ENCODE measurements at regions not wholly inside any gene's neighbourhood (a gene's known extent, or its start where the extent isn't known, plus 50 kb on each side); places are given as distances from the start of the nearest gene placed in this dataset.

DNA sequence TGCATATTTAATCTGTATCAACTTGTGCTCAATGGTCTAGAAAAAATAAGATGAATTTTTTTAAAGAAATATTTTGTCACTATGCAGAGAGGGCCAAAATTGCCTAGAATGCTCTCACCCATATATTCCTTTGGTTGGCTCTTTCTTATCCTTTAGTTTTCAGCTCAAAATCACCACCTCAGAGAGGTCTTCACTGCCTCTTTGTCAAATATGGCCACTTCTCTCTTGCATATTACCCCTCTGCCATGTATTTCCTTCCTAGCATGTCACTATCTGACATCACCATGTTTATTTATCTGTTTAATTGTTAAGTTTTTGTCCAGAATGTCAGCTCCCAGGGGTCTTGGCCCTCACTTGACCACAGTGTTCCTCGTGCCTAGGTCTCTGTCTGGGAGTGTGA, 535.2 kb upstream of the CDH2 start:
- no peak for DNase-seq (ENCODE audit: low spot score)

DNA sequence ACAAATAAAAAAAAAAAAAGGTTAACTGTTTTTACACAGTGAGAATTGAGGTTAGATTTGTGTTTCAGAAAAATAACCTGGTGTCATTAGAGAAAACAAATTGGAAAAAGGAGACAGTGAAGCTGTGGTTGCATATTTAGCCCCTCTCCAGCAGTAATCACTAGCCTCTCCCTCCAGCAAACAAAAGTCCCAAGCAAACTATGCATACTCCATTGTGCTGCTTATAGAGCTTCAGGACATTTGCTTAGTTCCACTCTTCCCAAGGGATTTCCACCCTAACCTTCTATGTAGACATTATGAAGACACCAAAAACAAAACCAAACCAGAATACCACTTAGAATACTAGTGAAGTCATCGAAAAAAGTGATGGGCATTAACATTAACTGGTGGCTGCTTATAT, 534.2 kb upstream of the CDH2 start:
- DNase-seq (ENCODE audit: low spot score), result no peak

DNA sequence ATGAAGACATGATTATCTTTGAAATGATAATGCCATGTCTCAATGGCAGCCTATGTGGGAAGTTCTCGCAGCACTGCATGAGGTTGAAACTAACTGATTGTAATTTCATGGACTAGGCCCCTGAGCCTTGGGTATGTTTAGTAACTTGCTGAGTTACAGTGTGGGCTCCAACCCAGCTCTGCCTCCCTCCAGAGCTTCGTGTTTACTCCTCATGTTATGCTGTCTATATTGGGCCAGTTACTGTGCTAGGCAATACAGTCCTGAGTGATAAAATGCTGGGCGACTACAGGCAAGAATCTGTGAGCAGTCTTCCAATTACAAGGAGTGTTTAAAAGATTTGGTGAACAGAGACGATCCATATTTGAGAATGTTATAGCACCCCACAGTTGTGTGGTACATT, 530.1 kb upstream of the CDH2 start:
- DNase-seq (ENCODE audit: low spot score), result no peak

DNA sequence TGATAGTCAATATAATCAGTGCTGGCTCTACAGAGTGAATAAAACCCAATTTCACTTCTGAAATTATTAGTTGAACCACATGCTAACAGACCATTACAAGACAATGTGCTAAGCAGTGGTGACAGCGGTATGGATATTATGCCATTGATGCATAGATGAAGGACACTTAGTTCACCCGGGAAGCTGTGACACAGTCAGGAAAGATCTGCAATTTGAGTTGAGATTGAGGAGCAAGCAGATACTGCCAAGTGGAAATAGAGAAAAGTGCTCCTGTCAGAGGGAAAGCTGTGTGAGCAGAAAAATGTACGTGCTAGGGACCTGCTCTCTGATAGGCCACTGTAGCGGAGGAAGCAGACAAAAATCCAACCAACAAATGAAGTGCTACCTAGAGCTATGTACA, 529.5 kb upstream of the CDH2 start:
- DNase-seq (ENCODE audit: low spot score), result no peak

DNA sequence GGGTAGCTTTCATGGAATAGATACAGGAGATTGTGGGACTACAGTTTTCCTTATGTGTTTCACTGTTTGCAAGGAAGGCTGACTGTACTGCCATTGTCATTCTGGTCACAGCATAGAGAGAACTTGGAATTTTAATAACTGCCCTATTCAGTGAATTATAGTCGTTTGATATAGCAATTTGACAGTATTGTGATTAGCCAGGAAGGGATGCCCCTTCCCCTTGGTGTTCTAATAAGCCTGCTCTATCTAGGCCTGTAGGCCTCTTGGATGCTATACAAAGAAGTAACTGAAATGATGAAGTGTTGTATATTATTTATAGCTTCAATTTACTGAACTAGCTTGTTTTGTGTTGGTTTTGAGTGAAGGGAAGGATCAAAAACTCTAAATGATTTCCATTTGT, 528.6 kb upstream of the CDH2 start:
- DNase-seq (ENCODE audit: low spot score), result no peak

DNA sequence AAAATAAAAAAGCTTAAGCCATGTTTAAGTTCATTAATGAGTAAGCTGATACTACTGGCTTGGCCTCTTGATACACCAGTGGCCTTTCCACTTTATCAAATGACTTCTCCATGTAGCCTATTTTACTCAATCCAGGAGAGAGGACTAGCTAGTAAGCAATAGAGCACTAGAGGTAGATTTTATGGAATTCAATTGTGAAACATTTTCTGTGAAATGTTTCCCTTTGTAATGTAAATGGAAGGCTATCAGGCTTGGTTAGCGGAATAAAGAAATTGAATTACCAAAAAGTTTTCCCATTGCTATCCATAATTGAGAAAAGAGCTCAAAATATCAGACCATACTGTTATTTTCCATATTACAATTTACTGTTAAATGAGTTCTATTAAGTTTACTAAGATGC, 515.4 kb upstream of the CDH2 start:
- DNase-seq (ENCODE audit: low spot score), result no peak

DNA sequence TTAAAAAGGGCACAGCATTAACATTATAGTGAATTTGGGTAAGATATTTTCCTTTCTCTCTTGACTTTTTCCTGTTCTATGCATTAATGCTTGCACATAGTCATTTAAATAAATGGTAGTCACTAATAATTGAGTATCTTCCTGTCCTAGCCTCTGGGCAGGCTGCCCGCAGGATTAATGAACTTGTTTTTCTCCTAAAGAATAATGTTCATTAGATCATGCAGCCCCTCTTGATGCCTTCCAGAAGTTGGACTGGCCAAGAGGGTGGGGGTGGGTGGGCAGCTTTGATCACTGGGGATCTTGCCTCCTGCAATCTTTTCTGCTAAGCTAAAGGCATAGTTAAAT, 514.5 kb upstream of the CDH2 start:
- no peak for DNase-seq (ENCODE audit: low spot score)

DNA sequence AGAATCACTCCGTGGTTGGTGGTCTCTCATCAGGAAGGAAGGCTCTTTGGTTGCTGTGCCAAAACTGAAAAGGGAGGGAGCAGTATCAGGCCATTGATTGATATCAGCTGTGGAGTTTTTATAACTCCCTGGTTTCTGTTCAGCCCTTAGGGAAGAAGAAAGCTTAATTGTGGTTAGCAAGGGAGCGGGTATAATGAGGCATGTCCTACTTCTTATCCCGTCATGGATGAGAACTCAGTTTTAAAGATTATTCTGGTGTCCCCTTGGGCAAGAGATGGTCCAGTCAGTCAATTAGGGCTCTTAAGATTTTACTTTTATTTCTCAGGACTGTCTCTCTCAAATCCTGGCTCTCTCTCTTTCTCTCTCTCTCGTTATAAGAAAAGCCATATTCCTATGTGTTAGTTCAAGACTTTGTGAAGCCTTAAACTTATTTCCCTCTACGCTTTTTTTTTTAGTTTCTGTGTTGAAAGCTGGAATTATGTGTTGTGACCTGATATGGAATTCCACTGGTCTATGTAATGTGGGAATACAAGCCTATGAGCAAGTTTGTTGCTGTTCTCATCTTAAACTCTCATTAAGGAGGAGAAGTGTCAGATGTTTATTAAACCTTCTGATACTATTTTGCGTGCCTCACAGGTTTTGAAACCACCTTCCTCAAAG, 514.0 kb upstream of the CDH2 start:
- DNase-seq (ENCODE audit: low spot score), result no peak

DNA sequence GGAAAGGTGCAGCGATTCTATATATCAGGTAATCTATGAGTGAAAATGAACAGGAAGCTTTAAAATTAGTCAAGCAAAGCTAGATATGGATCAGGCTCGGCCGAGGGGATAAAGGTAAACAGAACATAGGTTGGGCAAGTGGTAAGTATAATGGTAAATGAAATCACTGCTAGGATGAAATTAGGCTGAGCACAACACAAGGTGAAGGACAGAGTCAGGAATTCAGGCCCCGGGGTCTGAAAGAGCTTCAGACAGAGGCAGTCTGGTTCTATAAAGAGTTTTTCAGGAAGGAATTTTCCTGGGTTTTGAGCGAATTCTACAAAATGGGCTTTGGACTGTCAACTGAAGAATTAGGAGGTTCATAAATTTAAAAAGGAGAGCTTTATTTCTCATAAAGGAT, 513.2 kb upstream of the CDH2 start:
- DNase-seq (ENCODE audit: low spot score), result no peak

DNA sequence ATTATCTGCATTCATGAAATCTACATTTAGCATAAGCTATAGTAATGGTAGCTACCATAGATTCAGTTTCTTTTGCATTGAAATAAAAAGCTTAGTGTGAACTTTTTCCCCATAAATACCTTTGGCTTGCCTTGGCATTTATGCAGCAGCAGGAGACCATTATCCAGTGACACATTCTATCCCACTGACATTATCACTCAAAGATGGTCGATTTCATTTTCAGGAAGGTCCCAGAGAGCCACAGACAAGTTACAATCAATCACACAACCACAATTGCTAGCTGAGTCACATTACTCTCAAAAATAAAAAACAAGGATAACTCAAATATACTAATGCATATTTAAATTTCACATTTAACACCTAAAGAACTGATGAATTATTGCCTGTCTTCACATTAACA, 512.7 kb upstream of the CDH2 start:
- no peak for DNase-seq (ENCODE audit: low spot score)

DNA sequence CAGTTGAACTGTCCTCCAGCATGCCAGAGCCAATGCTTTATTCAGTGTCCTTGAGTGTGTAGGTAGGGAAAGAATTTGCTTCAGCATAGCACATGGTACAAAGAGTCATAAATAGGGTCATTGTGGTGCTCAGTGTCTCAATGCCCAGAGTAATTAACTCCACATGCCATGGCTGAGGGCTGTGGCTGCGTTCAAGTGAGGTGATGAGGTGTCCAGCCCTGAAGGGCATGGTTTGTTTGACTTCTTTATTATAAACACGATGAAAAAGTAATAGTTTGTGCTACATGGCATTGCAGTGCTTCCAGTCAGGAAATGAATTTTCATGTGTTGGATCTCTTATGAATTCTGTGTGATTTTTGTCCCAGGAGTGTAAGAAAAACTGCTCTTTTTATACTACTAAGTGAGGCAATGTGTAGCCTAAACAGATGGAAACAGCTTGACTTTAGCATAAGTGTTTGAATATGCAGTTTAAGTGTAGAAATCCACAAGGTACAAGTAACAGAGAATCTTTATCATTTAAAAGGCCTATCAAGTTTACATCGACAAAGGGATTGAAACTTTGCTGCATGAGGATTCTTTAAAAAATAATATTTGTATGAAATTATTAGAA, 507.9 kb upstream of the CDH2 start:
- DNase-seq (ENCODE audit: low spot score), result no peak

DNA sequence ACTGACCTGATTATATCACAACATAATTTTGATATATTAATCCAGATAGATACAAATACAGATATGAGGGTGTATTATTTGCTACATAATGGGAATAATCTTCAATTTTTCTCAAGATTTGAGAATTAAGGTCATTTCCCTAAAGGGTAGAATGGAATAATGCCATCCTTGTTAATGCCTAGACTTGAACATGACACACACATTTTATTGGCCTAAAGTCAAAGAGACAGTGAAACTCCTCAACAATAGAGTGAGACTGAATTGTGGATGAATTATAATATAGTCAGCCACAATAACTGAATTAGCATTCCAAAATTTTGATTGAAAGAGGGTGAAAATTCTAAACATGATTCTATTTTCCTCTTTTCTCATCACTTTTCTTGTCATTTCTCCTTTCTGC, 506.0 kb upstream of the CDH2 start:
- no peak for DNase-seq (ENCODE audit: low spot score)

DNA sequence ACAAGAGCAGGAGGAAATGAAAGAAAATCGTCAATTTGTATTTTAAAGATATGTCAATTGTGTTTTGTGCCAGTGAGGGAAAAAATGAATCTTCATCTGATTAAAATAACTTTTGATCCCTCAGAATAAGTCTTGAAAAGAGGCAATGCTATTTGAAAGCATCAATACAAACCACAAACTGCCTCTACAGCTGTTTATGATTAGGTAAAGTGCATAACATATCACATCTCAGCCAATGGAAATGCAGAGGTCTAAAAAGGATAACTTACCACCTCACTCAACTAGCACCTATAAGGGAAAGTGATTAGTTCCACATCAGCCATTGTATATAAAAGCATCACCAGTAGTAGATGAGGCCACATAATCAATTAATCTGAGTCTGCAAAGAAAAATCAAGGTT, 492.2 kb upstream of the CDH2 start:
- no peak for DNase-seq (ENCODE audit: low spot score)

DNA sequence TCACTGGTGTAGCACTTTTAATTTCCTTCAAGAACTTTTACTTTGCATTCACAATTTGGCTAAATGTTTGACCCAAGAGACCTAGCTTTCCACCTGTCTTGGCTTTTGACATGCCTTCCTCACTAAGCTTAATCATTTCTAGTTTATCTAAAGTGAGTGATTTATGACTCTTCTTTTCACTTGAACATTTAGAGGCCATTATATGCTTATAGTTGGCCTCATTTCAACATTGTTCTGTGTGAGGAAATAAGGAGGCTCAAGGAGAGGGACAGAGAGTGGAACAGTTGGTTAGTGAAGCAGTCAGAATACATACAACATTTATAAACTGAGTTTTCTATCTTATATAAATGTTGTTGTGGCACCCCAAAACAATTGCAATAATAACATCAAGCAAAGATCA, 489.3 kb upstream of the CDH2 start:
- DNase-seq (ENCODE audit: low spot score), result no peak

DNA sequence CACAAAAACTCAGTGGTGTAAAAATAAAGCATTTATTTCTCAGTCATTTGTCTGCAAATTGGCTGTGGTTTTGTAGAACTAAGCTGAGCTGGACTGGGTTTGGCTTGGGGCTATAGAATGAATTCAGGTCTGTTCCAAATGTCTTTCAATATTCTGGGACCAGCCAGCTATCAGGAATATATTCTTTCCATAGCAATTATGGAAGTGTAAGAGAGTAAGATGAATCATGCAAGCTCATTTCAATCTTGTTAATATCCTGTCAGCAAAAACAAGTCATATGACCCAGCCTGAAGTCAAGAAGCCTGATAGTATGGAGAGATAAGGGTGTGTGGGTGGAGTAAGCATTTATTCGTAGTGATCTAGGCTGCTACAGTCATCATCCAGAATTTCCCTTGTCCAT, 481.0 kb upstream of the CDH2 start:
- no peak for DNase-seq (ENCODE audit: low spot score)

DNA sequence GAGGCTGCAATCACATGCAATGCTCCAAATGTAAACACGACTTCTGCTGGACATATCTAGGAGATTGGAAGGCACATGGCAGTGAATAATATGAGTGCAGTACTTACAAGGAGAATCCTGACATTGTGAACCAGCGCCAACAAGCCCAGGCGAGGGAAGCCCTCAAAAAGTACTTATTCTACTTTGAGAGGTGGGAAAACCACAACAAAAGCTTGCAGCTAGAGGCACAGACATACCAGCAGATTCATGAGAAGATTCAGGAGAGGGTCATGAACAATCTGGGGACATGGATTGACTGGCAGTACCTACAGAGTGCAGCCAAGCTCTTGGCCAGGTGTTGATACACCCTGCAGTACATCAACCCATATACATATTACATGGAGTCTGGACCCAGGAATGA, 475.7 kb upstream of the CDH2 start:
- no peak for DNase-seq (ENCODE audit: low spot score)

DNA sequence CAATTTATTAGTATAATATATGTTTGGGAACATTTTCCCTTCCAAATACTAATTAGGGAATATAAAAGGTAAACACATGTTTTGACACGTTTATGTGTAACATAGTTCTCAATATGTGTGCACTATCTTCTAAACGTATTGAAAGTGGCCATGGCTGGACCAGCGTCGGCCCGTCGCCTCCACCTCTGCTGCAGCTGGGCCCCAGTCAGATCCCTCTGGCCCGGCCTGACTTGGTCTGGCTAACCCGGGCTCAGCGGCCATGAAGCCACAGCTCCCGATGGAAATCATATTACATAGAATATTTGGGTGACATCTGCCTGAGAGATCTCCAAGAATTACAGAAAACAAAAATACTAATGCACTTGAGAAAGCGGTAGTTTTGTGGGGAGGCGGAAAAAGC, 474.4 kb upstream of the CDH2 start:
- DNase-seq (ENCODE audit: low spot score), result no peak

DNA sequence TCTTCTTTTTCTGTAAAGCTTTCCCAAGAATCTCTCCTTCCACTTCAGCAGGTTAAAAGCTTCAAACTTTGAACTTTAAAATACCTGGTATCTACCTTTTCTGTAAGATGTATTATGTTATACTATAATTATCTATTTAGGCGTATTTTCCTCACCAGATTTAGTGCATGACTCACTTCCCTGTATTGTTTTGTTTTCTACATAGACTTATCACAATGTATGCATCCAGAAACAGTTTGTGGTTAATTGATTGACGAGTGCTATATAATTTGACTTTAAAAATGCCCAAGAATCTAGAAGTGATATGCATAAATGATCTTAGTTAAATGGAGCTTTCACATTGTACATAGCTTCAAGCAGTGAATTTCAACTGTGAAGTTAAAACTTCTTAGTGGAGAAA, 473.9 kb upstream of the CDH2 start:
- DNase-seq (ENCODE audit: low spot score), result no peak

DNA sequence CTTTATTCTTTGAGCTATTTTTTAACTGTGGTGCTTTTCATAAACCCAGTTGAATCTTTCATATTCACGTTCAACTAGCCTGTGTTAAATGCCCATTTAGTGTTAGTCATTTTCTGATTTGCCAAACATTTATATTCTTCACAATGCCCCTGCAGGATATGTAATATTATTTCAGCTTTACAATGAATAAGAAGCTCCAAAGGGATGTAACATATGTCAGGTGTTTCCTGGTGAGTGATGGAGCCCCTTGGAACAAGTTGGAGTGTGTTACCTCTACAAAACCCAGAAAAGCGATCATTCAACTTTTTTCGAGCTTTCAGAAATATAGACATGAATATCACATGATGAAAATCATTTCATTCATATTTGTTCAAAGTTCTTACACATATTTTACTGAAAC, 471.0 kb upstream of the CDH2 start:
- DNase-seq (ENCODE audit: low spot score), result no peak

DNA sequence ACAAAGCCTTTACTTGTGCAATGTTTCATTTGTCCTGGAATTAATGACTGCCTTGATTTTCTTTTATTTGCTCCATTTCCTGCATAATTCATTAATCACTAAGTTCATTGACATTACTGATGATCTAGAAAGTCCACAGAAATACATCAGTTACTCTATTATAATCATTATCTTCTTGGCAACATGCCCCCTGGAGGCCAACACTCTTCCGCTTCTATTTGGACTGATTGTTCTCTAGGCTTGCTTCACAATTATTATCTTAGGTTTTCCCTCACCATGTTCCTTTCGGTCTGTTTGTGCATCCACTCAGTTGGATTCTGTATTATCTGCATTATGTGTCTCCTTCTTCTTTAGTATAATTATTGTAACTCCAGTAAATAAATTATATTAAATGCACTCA, 461.0 kb upstream of the CDH2 start:
- DNase-seq (ENCODE audit: low spot score), result no peak

DNA sequence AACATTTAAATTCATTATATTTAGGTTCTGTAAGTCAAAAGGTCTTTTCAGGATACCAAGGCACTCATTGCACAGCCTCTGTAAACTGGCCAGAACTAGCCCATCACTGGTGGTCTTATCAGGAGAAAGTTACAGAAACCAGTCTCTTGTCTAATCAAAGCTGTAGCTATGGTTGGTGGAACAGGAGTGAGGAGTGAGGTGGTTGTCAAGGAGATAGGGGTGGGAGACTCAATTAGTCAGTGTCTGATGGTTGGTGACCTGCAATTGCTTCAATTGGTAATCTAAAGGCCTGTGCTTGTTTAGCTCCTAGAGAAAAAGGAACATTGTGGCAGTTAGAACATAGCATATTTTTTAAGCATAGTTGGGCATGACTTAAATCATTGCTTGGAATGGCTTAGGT, 458.6 kb upstream of the CDH2 start:
- DNase-seq (ENCODE audit: low spot score), result no peak

DNA sequence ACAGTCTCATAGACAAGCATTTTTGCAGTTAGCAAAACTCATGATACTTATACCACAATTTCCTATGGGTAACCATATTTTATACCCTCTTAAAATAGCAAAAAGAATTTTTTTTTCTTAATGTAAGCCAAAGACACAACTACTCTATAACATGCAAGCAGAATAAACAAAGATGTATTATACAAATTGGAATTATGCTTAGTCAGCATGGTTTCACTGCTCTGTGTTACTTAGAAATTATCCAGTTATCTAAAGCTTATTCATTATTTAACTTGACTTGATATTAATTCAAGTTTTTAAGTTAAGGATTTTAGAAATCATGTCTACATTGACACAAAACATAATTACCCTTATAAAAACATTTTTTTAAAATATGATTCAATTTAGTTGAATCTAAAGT, 449.8 kb upstream of the CDH2 start:
- no peak for DNase-seq (ENCODE audit: low spot score)

DNA sequence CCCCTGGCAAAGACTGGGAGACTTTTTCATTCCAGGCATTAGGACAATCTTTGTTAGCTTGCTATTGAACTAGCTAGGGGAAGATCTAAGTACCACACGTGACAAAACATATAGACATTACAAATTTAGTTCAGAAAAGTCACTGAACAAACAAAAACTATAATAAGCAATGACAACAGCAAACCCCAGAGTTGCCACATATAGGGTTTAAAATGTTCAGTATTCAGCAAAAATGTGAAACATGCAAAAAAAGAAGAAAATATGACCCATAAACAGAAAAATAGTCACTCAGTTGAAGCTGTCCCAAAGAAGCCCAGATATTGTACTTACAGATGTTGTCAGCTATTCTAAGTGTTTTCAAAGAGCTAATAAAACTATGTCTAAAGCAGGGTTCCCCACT, 431.1 kb upstream of the CDH2 start:
- no peak for DNase-seq (ENCODE audit: low spot score)

DNA sequence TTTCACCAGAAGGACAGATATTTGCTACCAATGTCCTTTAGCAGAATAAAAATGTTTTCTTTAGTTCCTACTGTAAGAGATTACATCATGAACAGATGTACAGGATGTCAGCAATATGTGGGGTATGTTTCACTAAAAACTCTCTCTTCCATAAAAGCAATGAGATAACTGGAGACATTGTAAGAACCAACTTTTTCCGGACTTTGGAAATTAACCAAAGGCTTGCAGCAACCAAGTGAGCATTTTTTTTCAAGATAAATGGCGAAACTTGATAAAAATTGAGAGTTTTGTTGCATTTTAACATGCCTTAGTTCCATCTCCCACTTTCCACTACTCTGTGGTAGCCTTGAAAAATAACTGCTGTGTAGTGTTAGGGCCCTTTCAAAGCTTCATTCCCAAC, 429.8 kb upstream of the CDH2 start:
- no peak for DNase-seq (ENCODE audit: low spot score)

DNA sequence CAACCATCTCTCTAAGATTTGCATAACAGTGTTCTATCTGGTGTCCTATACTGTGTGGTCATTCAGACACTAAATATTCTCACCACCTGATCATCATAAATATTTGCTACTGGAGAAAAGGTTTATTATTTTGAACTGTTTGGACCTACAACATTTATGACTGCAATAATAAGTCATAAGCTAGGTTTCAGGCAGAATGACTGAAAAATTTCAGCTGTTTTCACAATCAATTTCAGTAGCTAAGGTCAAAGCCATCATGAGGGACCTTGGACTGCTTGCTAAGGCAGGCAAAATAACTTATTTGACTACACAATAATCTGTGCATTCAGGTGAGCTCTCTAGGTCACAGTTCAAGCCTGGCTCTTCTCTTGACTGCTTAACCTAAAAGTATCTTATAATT, 425.5 kb upstream of the CDH2 start:
- DNase-seq (ENCODE audit: low spot score), result no peak
